GM12872 (cell line): ENCODE measurements at regions not wholly inside any gene's neighbourhood (a gene's known extent, or its start where the extent isn't known, plus 50 kb on each side); places are given as distances from the start of the nearest gene placed in this dataset.

Experiments used
- CTCF ChIP-seq: IDR thresholded peaks from 3 replicates; pipeline ENCODE4 v1.5.1; 2011; ENCODE audit warnings: low read depth, mild to moderate bottlenecking, low read length, moderate library complexity; ENCODE audit not compliant: insufficient read depth

- no peak for TF ChIP-seq CTCF
Observed at GRCh38 chr18:14924226-14924625, 176.3 kb downstream of the ANKRD30B start.

- no peak for TF ChIP-seq CTCF
Observed at GRCh38 chr18:14925281-14925709, 177.3 kb downstream of the ANKRD30B start.

DNA sequence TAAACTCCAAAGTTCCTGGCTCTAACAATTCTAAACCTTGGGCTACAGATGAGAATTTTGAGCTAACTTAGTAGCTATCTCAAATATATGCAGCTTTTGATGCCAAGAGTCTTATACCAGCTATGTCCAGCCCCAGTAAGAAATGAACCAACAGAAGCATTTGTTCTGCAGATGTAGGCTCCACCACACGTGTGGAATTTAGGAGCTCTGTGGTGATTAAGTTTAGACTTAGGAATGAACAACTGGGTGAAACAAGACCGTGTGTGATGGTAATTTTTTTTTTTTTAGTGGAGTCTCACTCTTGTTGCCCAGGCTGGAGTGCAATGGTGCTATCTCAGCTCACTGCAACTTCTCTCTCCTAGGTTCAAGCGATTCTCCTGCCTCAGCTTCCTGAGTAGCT is 179.7 kb downstream of the ANKRD30B start:
- TF ChIP-seq CTCF: no peak

GRCh38 chr18:14928396-14928795 is 180.4 kb downstream of the ANKRD30B start:
- TF ChIP-seq CTCF: no peak

DNA sequence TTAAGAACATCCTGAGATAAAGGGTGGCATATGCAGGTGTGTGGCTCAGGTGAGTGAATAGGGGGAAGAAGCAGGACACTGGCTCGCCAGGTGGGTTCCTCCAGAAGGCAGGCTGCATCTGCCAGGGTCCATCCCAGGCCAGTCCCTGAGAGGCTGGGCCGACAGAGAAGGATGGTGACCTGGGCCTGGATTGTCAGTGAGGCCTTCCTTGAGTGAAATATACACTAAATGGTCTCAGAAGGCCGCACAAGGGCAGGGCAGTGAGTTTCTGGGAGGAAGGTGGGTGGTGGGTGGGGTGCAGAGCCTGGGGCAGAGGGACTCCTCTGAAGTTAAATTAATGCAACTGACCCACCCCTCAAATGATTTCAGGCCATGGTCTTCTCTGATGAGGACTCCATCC is 182.1 kb downstream of the ANKRD30B start:
- no peak for TF ChIP-seq CTCF

DNA sequence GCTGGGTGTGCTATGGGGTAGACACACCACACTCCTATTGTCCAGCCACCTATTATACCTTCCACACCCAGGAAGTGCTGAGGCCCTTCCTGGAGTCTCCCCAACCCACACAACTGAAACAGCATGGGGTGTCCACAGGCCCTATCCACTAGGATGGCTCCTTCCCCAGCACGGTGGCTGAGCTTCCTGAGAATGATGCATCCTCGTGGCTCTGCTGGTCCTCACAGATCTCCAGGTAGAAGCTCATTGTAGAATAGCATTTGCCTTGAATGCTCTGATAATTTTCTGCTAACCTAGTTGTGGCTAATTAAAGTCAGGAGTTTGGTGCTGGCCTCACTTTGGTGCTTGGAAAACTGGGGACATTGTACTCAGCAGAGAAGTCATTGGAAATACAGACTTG is 182.6 kb downstream of the ANKRD30B start:
- no peak for TF ChIP-seq CTCF

GRCh38 chr18:14933049-14933851 is 185.3 kb downstream of the ANKRD30B start:
- TF ChIP-seq CTCF: no peak
